ENCODE measurements at regions not wholly inside any gene's neighbourhood (a gene's known extent, or its start where the extent isn't known, plus 50 kb on each side); places are given as distances from the start of the nearest gene placed in this dataset.
A peak's percentile ranks its signal among the peaks of the same experiment; 100 is the strongest.

- no peak for DNase-seq (ENCODE audit: low read depth, low spot score)
- Histone ChIP-seq H3K27ac (ENCODE audit: low read length) (no peak overlapping the region), H3K36me3 (ENCODE audit: control insufficient read depth, insufficient read depth, low read length) (no peaks in the 10 kb centered on the region), H3K4me1 (ENCODE audit: control insufficient read depth, insufficient read depth, low read length) (no peaks in the 10 kb centered on the region), H3K9me3 (ENCODE audit: control insufficient read depth, insufficient read depth, low read length) (no peaks in the 10 kb centered on the region), H3K27me3 (ENCODE audit: control insufficient read depth, insufficient read depth, low read length) (no peaks in the 10 kb centered on the region), H3K4me3 (ENCODE audit: low read length) (no peak overlapping the region)
- no CpG with 5 or more reads among the region's 4 CpGs for WGBS (ENCODE audit: insufficient coverage, insufficient read length)
These were observed 289.3 kb upstream of the TNP1 start for GRCh38 chr2:217149087-217149660.

- Histone ChIP-seq H3K27me3 (ENCODE audit: control insufficient read depth, insufficient read depth, low read length) (no peaks in the 10 kb centered on the region), H3K36me3 (ENCODE audit: control insufficient read depth, insufficient read depth, low read length) (no peaks in the 10 kb centered on the region), H3K4me1 (ENCODE audit: control insufficient read depth, insufficient read depth, low read length) (no peaks in the 10 kb centered on the region), H3K27ac (ENCODE audit: low read length) (no peak overlapping the region), H3K9me3 (ENCODE audit: control insufficient read depth, insufficient read depth, low read length) (no peaks in the 10 kb centered on the region), H3K4me3 (ENCODE audit: low read length) (no peak overlapping the region)
- WGBS (ENCODE audit: insufficient coverage, insufficient read length), result no CpG with 5 or more reads among the region's 2 CpGs
- DNase-seq (ENCODE audit: low read depth, low spot score), result no peak
These were observed 288.0 kb upstream of the TNP1 start for GRCh38 chr2:217147818-217148217.

- H3K36me3 ChIP-seq (ENCODE audit: control insufficient read depth, insufficient read depth, low read length), result no peaks in the 10 kb centered on the region
- no peak overlapping the region for H3K4me3 ChIP-seq (ENCODE audit: low read length)
- no peaks in the 10 kb centered on the region for H3K9me3 ChIP-seq (ENCODE audit: control insufficient read depth, insufficient read depth, low read length)
- H3K27me3 ChIP-seq (ENCODE audit: control insufficient read depth, insufficient read depth, low read length), result no peaks in the 10 kb centered on the region
- no CpG with 5 or more reads among the region's 4 CpGs for WGBS (ENCODE audit: insufficient coverage, insufficient read length)
- H3K27ac ChIP-seq (ENCODE audit: low read length), result no peak overlapping the region
- no peak for DNase-seq (ENCODE audit: low read depth, low spot score)
- H3K4me1 ChIP-seq (ENCODE audit: control insufficient read depth, insufficient read depth, low read length), result no peaks in the 10 kb centered on the region
These were observed 287.1 kb upstream of the TNP1 start for GRCh38 chr2:217146956-217147355.

GRCh38 chr2:217142649-217143266 is 282.9 kb upstream of the TNP1 start:
- H3K36me3 ChIP-seq (ENCODE audit: control insufficient read depth, insufficient read depth, low read length), result no peaks in the 10 kb centered on the region
- no peaks in the 10 kb centered on the region for H3K27me3 ChIP-seq (ENCODE audit: control insufficient read depth, insufficient read depth, low read length)
- H3K9me3 ChIP-seq (ENCODE audit: control insufficient read depth, insufficient read depth, low read length), result no peaks in the 10 kb centered on the region
- no peaks in the 10 kb centered on the region for H3K4me1 ChIP-seq (ENCODE audit: control insufficient read depth, insufficient read depth, low read length)
- DNase-seq (ENCODE audit: low read depth, low spot score), result peak; percentile 29
- no peak overlapping the region for H3K4me3 ChIP-seq (ENCODE audit: low read length)
- H3K27ac ChIP-seq (ENCODE audit: low read length), result no peak overlapping the region
- WGBS (ENCODE audit: insufficient coverage, insufficient read length), result no CpG with 5 or more reads among the region's 3 CpGs

- no peak for DNase-seq (ENCODE audit: low read depth, low spot score)
- H3K9me3 ChIP-seq (ENCODE audit: control insufficient read depth, insufficient read depth, low read length), result no peaks in the 10 kb centered on the region
- no CpG with 5 or more reads among the region's 4 CpGs for WGBS (ENCODE audit: insufficient coverage, insufficient read length)
- H3K36me3 ChIP-seq (ENCODE audit: control insufficient read depth, insufficient read depth, low read length), result no peaks in the 10 kb centered on the region
- no peaks in the 10 kb centered on the region for H3K27me3 ChIP-seq (ENCODE audit: control insufficient read depth, insufficient read depth, low read length)
- H3K4me1 ChIP-seq (ENCODE audit: control insufficient read depth, insufficient read depth, low read length), result no peaks in the 10 kb centered on the region
- no peak overlapping the region for H3K4me3 ChIP-seq (ENCODE audit: low read length)
- no peak overlapping the region for H3K27ac ChIP-seq (ENCODE audit: low read length)
These were observed 278.4 kb upstream of the TNP1 start for GRCh38 chr2:217138284-217138683.

GRCh38 chr2:217127744-217128143 is 267.9 kb upstream of the TNP1 start:
- no peaks in the 10 kb centered on the region for H3K4me1 ChIP-seq (ENCODE audit: control insufficient read depth, insufficient read depth, low read length)
- no peaks in the 10 kb centered on the region for H3K36me3 ChIP-seq (ENCODE audit: control insufficient read depth, insufficient read depth, low read length)
- H3K4me3 ChIP-seq (ENCODE audit: low read length), result no peak overlapping the region
- no peaks in the 10 kb centered on the region for H3K9me3 ChIP-seq (ENCODE audit: control insufficient read depth, insufficient read depth, low read length)
- no peak overlapping the region for H3K27ac ChIP-seq (ENCODE audit: low read length)
- no CpG with 5 or more reads among the region's 2 CpGs for WGBS (ENCODE audit: insufficient coverage, insufficient read length)
- H3K27me3 ChIP-seq (ENCODE audit: control insufficient read depth, insufficient read depth, low read length), result no peaks in the 10 kb centered on the region
- no peak for DNase-seq (ENCODE audit: low read depth, low spot score)

GRCh38 chr2:217125014-217125413 is 265.1 kb upstream of the TNP1 start:
- no CpG with 5 or more reads among the region's 3 CpGs for WGBS (ENCODE audit: insufficient coverage, insufficient read length)
- no peaks in the 10 kb centered on the region for H3K4me1 ChIP-seq (ENCODE audit: control insufficient read depth, insufficient read depth, low read length)
- no peaks in the 10 kb centered on the region for H3K27me3 ChIP-seq (ENCODE audit: control insufficient read depth, insufficient read depth, low read length)
- no peak for DNase-seq (ENCODE audit: low read depth, low spot score)
- H3K27ac ChIP-seq (ENCODE audit: low read length), result no peak overlapping the region
- H3K9me3 ChIP-seq (ENCODE audit: control insufficient read depth, insufficient read depth, low read length), result no peaks in the 10 kb centered on the region
- no peak overlapping the region for H3K4me3 ChIP-seq (ENCODE audit: low read length)
- no peaks in the 10 kb centered on the region for H3K36me3 ChIP-seq (ENCODE audit: control insufficient read depth, insufficient read depth, low read length)

GRCh38 chr2:217124050-217124449 is 264.2 kb upstream of the TNP1 start:
- Histone ChIP-seq H3K27me3 (ENCODE audit: control insufficient read depth, insufficient read depth, low read length) (no peaks in the 10 kb centered on the region), H3K9me3 (ENCODE audit: control insufficient read depth, insufficient read depth, low read length) (no peaks in the 10 kb centered on the region), H3K27ac (ENCODE audit: low read length) (no peak overlapping the region), H3K4me3 (ENCODE audit: low read length) (no peak overlapping the region), H3K4me1 (ENCODE audit: control insufficient read depth, insufficient read depth, low read length) (no peaks in the 10 kb centered on the region), H3K36me3 (ENCODE audit: control insufficient read depth, insufficient read depth, low read length) (no peaks in the 10 kb centered on the region)
- no peak for DNase-seq (ENCODE audit: low read depth, low spot score)
- no CpG with 5 or more reads among the region's 2 CpGs for WGBS (ENCODE audit: insufficient coverage, insufficient read length)

GRCh38 chr2:217121565-217121964 is 261.7 kb upstream of the TNP1 start:
- no peak for DNase-seq (ENCODE audit: low read depth, low spot score)
- Histone ChIP-seq H3K4me1 (ENCODE audit: control insufficient read depth, insufficient read depth, low read length) (no peaks in the 10 kb centered on the region), H3K4me3 (ENCODE audit: low read length) (no peak overlapping the region), H3K36me3 (ENCODE audit: control insufficient read depth, insufficient read depth, low read length) (no peaks in the 10 kb centered on the region), H3K27ac (ENCODE audit: low read length) (no peak overlapping the region), H3K9me3 (ENCODE audit: control insufficient read depth, insufficient read depth, low read length) (no peaks in the 10 kb centered on the region), H3K27me3 (ENCODE audit: control insufficient read depth, insufficient read depth, low read length) (no peaks in the 10 kb centered on the region)
- no CpG with 5 or more reads among the region's 2 CpGs for WGBS (ENCODE audit: insufficient coverage, insufficient read length)

- H3K4me3 ChIP-seq (ENCODE audit: low read length), result no peak overlapping the region
- H3K36me3 ChIP-seq (ENCODE audit: control insufficient read depth, insufficient read depth, low read length), result no peaks in the 10 kb centered on the region
- no peaks in the 10 kb centered on the region for H3K4me1 ChIP-seq (ENCODE audit: control insufficient read depth, insufficient read depth, low read length)
- no peaks in the 10 kb centered on the region for H3K9me3 ChIP-seq (ENCODE audit: control insufficient read depth, insufficient read depth, low read length)
- WGBS (ENCODE audit: insufficient coverage, insufficient read length), result no CpG with 5 or more reads among the region's 4 CpGs
- no peaks in the 10 kb centered on the region; the same call in 1 of the 2 replicates for H3K27me3 ChIP-seq (ENCODE audit: control insufficient read depth, insufficient read depth, low read length)
- H3K27ac ChIP-seq (ENCODE audit: low read length), result no peak overlapping the region
- DNase-seq (ENCODE audit: low read depth, low spot score), result no peak
These were observed 260.6 kb upstream of the TNP1 start for GRCh38 chr2:217120429-217120828.
